Cerebellar cortex (tissue), 1 donor: ENCODE measurements at regions not wholly inside any gene's neighbourhood (a gene's known extent, or its start where the extent isn't known, plus 50 kb on each side); places are given as distances from the start of the nearest gene placed in this dataset.

Experiments
- DNase-seq: peaks from one replicate; pipeline ENCODE4 v3.0.0-alpha.2; 2015; ENCODE audit warnings: low spot score

GRCh38 chr6:761997-762396, 69.1 kb upstream of the EXOC2 start:
- DNase-seq: no peak

GRCh38 chr6:760982-761955, 68.3 kb upstream of the EXOC2 start:
- no peak for DNase-seq

- DNase-seq: no peak
These were observed 66.8 kb upstream of the EXOC2 start for GRCh38 chr6:759729-760128.

- no peak for DNase-seq
These were observed 63.3 kb upstream of the EXOC2 start for GRCh38 chr6:756224-756623.

- DNase-seq: no peak
These were observed 61.3 kb upstream of the EXOC2 start for GRCh38 chr6:754202-754601.

GRCh38 chr6:753486-753885, 60.5 kb upstream of the EXOC2 start:
- DNase-seq: no peak

- DNase-seq: no peak
These were observed 59.5 kb upstream of the EXOC2 start for GRCh38 chr6:752438-752837.

GRCh38 chr6:751765-752164, 58.8 kb upstream of the EXOC2 start:
- DNase-seq: no peak

- DNase-seq: no peak
These were observed 55.0 kb upstream of the EXOC2 start for GRCh38 chr6:747921-748320.

- DNase-seq: no peak
These were observed 54.1 kb upstream of the EXOC2 start for GRCh38 chr6:747028-747427.

GRCh38 chr6:744666-745353, 51.9 kb upstream of the EXOC2 start:
- DNase-seq: no peak

- DNase-seq: no peak
These were observed 50.6 kb upstream of the EXOC2 start for GRCh38 chr6:743320-744096.
